Activated T-helper 1 cell treated with anti-CD3 and anti-CD28 coated beads, Interleukin-12 subunit alpha, Interleukin-12 subunit beta, Interleukin-2, Interleukin-4 antibody, amounts not matched to agents 30 ng/mL and 10 ng/mL and 1 ng/mL, durations not matched to agents 14 hours and 24 hours and 36 hours (primary cell): ENCODE measurements at regions not wholly inside any gene's neighbourhood (a gene's known extent, or its start where the extent isn't known, plus 50 kb on each side); places are given as distances from the start of the nearest gene placed in this dataset.

ENCODE experiments used
- DNase-seq: peaks from one replicate; pipeline ENCODE4 v3.0.0; 2021; ENCODE audit warnings: low spot score
- H3K27ac Mint-ChIP-seq: one replicate; pipeline ENCODE4 v1.8.0; 2021; ENCODE audit warnings: mild to moderate bottlenecking, mixed read lengths
- H3K27me3 Mint-ChIP-seq: one replicate; pipeline ENCODE4 v1.8.0; 2022; ENCODE audit warnings: mild to moderate bottlenecking, moderate library complexity, mixed read lengths; ENCODE audit not compliant: insufficient read depth
- H3K36me3 Mint-ChIP-seq: one replicate; pipeline ENCODE4 v1.8.0; 2021; ENCODE audit warnings: low read depth, mixed read lengths
- H3K4me1 Mint-ChIP-seq: one replicate; pipeline ENCODE4 v1.8.0; 2021; ENCODE audit warnings: low read depth, mixed read lengths
- H3K4me3 Mint-ChIP-seq: one replicate; pipeline ENCODE4 v1.8.0; 2021; ENCODE audit warnings: mild to moderate bottlenecking, moderate library complexity, mixed read lengths
- H3K9me3 Mint-ChIP-seq: one replicate; pipeline ENCODE4 v1.8.0; 2021; ENCODE audit warnings: mixed read lengths
- intact Hi-C: fragments of 100-400 bp; cut with micrococcal nuclease; formaldehyde crosslinking; loops from one replicate; pipeline ENCODE4 v1.15.1; 2024

GRCh38 chr9:87445646-87446045 lies 52.0 kb upstream of the DAPK1 start:
- Mint-ChIP-seq H3K4me1 (no peaks in the 10 kb centered on the region), H3K9me3 (no peaks in the 10 kb centered on the region), H3K4me3 (no peak overlapping the region), H3K27me3 (peaks cover 2% of the 10 kb centered on the region), H3K27ac (no peak overlapping the region), H3K36me3 (no peaks in the 10 kb centered on the region)
- DNase-seq, result no peak
- intact Hi-C loops, result no loop called here

GRCh38 chr9:87446527-87446926 lies 51.1 kb upstream of the DAPK1 start:
- Mint-ChIP-seq H3K4me1 (no peaks in the 10 kb centered on the region), H3K9me3 (no peaks in the 10 kb centered on the region), H3K36me3 (no peaks in the 10 kb centered on the region), H3K4me3 (no peak overlapping the region), H3K27me3 (peaks cover 2% of the 10 kb centered on the region), H3K27ac (no peak overlapping the region)
- DNase-seq, result no peak
- intact Hi-C loops, result no loop called here

GRCh38 chr9:87447547-87448432 lies 49.9 kb upstream of the DAPK1 start:
- H3K4me3 Mint-ChIP-seq, result no peak overlapping the region
- DNase-seq, result no peak
- H3K4me1 Mint-ChIP-seq, result no peaks in the 10 kb centered on the region
- H3K27me3 Mint-ChIP-seq, result peaks cover 2% of the 10 kb centered on the region
- no peaks in the 10 kb centered on the region for H3K36me3 Mint-ChIP-seq
- intact Hi-C loops, result no loop called here
- H3K9me3 Mint-ChIP-seq, result no peaks in the 10 kb centered on the region
- no peak overlapping the region for H3K27ac Mint-ChIP-seq
